Fibroblast of pulmonary artery (primary cell): ENCODE measurements at regions not wholly inside any gene's neighbourhood (a gene's known extent, or its start where the extent isn't known, plus 50 kb on each side); places are given as distances from the start of the nearest gene placed in this dataset.
"Not testable (repeated sequence)": the region's sequence is repeated elsewhere in the genome, so short reads cannot be mapped to it uniquely, and the experiment has no call there.

Experiments
- DNase-seq: peaks from one replicate; pipeline ENCODE4 v3.0.0-alpha.2; 2010; ENCODE audit warnings: low read depth
- H3K4me3 ChIP-seq: replicated peaks from 2 replicates; pipeline ENCODE4 v1.5.1; 2011; ENCODE audit warnings: low read depth, mild to moderate bottlenecking, control low read depth, low read length, moderate library complexity
- CTCF ChIP-seq: IDR thresholded peaks from 2 replicates; pipeline ENCODE4 v1.5.1; 2011; ENCODE audit warnings: mild to moderate bottlenecking, control low read depth, low read length, inconsistent platforms; ENCODE audit errors: missing control alignments

- no peak overlapping the region for H3K4me3 ChIP-seq
- no peak for TF ChIP-seq CTCF
- DNase-seq = no peak
These were observed 67.7 kb upstream of the PTPN1 start for GRCh38 chr20:50442512-50442911.

GRCh38 chr20:50445354-50446151 lies 64.6 kb upstream of the PTPN1 start:
- no peak for TF ChIP-seq CTCF
- DNase-seq = no peak

GRCh38 chr20:50446351-50447101 lies 63.7 kb upstream of the PTPN1 start:
- no peak overlapping the region for H3K4me3 ChIP-seq
- DNase-seq = no peak
- TF ChIP-seq CTCF = no peak

More at GRCh38 chr20:50445354-50446151, 64.6 kb upstream of the PTPN1 start:
- H3K4me3 ChIP-seq = no peak overlapping the region

GRCh38 chr20:50447102-50447804 lies 62.9 kb upstream of the PTPN1 start:
- no peak overlapping the region for H3K4me3 ChIP-seq
- no peak for DNase-seq
- no peak for TF ChIP-seq CTCF

- no peak for TF ChIP-seq CTCF
- H3K4me3 ChIP-seq = no peak overlapping the region
- no peak for DNase-seq
These were observed 62.4 kb upstream of the PTPN1 start for GRCh38 chr20:50447817-50448216.

GRCh38 chr20:50448625-50449403 lies 61.4 kb upstream of the PTPN1 start:
- H3K4me3 ChIP-seq = not testable (repeated sequence)
- peak; percentile 67 for DNase-seq
